ENCODE measurements at regions not wholly inside any gene's neighbourhood (a gene's known extent, or its start where the extent isn't known, plus 50 kb on each side); places are given as distances from the start of the nearest gene placed in this dataset.

- TF ChIP-seq CTCF (IDR thresholded peaks at IDR 0.05) (no peak), CHD4 (IDR thresholded peaks at IDR 0.05; ENCODE audit: borderline replicate concordance) (no peak), MAZ (IDR thresholded peaks at IDR 0.05; ENCODE audit: borderline replicate concordance, low read depth, low read length) (no peak), POLR2A (IDR thresholded peaks at IDR 0.05; ENCODE audit: low read length) (no peak), POLR2AphosphoS2 (conservative IDR thresholded peaks at IDR 0.05; ENCODE audit: low read length) (no peak), EP300 (IDR thresholded peaks at IDR 0.05) (no peak), PHF8 (IDR thresholded peaks at IDR 0.05; ENCODE audit: borderline replicate concordance, low read depth) (no peak), BHLHE40 (IDR thresholded peaks at IDR 0.05; ENCODE audit: low read depth, low read length) (no peak), ELK1 (IDR thresholded peaks at IDR 0.05; ENCODE audit: low read depth, low read length) (no peak), ZFP36 (IDR thresholded peaks at IDR 0.05; ENCODE audit: borderline replicate concordance, partially characterized antibody) (no peak)
Observed at GRCh38 chr22:22329792-22330191, 85.2 kb downstream of the VPREB1 start.

Data from A549 (cell line).